Vagina (tissue), 2 donors: ENCODE measurements at regions not wholly inside any gene's neighbourhood (a gene's known extent, or its start where the extent isn't known, plus 50 kb on each side); places are given as distances from the start of the nearest gene placed in this dataset.

Experiments
- POLR2A ChIP-seq, 2 donors: fragments of 450-650 bp; IDR thresholded peaks; one replicate each; pipeline ENCODE4 v1.6.1; 2017; ENCODE audit warnings: antibody characterized with exemption in 2 of 2, mild to moderate bottlenecking in 2 of 2, moderate library complexity in 2 of 2
- TF ChIP-seq, protein P1 (sequence below), 3 experiments: fragments of 450-650 bp in 2 of 3; fragments of 200-600 bp in 1 of 3; sonication (generic) in 1 of 3; IDR thresholded peaks; one replicate each; pipeline ENCODE4 v1.5.1; 2017 to 2019; ENCODE audit warnings: antibody characterized with exemption in 3 of 3, mild to moderate bottlenecking in 2 of 3, moderate library complexity in 2 of 3

DNA sequence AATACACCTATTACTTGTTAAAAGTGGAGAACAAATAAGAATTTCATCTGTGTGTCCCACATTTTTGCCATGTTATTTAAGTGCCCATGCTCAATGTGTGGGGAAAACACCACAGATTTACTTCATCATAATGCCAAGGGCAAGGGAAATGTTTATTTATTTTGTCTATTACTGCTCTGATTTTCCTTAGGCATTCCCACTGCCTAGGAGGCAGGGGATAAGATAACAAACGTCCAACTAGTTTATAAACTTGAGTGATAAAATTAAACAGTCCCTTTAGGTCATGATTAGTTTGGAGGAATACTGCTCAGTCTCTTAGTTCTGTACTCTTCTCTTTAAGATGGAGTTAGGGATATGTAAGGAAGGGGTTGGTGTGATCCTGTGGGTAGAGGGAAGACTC lies 598.4 kb upstream of the MARCKS start:
- TF ChIP-seq, protein P1, sequence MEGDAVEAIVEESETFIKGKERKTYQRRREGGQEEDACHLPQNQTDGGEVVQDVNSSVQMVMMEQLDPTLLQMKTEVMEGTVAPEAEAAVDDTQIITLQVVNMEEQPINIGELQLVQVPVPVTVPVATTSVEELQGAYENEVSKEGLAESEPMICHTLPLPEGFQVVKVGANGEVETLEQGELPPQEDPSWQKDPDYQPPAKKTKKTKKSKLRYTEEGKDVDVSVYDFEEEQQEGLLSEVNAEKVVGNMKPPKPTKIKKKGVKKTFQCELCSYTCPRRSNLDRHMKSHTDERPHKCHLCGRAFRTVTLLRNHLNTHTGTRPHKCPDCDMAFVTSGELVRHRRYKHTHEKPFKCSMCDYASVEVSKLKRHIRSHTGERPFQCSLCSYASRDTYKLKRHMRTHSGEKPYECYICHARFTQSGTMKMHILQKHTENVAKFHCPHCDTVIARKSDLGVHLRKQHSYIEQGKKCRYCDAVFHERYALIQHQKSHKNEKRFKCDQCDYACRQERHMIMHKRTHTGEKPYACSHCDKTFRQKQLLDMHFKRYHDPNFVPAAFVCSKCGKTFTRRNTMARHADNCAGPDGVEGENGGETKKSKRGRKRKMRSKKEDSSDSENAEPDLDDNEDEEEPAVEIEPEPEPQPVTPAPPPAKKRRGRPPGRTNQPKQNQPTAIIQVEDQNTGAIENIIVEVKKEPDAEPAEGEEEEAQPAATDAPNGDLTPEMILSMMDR (IDR thresholded peaks at IDR 0.05): no peak
- no peak for TF ChIP-seq POLR2A (IDR thresholded peaks at IDR 0.05)
